PC-3 (cell line): ENCODE measurements at regions not wholly inside any gene's neighbourhood (a gene's known extent, or its start where the extent isn't known, plus 50 kb on each side); places are given as distances from the start of the nearest gene placed in this dataset.

Experiments used
- ATAC-seq: fragments of 200-7000 bp; cut with Tn5 transposase; 2 replicates; pipeline ENCODE4 v1.9.1; 2020; ENCODE audit warnings: mild to moderate bottlenecking, moderate library complexity
- BruUV-seq: library from RNA; stranded (reverse); fragments of 400-500 nt; replicated peaks from 2 replicates; lab custom pipeline; 2021; lab: Mats Ljungman, UMichigan
- CTCF ChIA-PET: fragments of 300-600 bp; sonication (Branson Sonifier 250); formaldehyde crosslinking; loops from one replicate; lab custom pipeline; 2022; ENCODE audit warnings: antibody characterized with exemption; lab: Charles Lee
- POLR2A ChIA-PET: fragments of 300-600 bp; sonication (Branson Sonifier 250); formaldehyde crosslinking; loops from one replicate; lab custom pipeline; 2022; ENCODE audit warnings: antibody characterized with exemption; ENCODE audit not compliant: unreplicated experiment; lab: Charles Lee
- DNase-seq: peaks from one replicate; pipeline ENCODE4 v3.0.0-alpha.2; 2015
- H2AFZ ChIP-seq: fragments of 300-600 bp; sonication (generic); 2 replicates; pipeline ENCODE4 v1.6.0; 2016; ENCODE audit warnings: antibody characterized with exemption, low read length
- H3F3A ChIP-seq: fragments of 300-600 bp; sonication (generic); one replicate; pipeline ENCODE4 v1.6.0; 2017; ENCODE audit warnings: antibody characterized with exemption, low read length, control low read depth, mild to moderate bottlenecking; ENCODE audit not compliant: unreplicated experiment
- H3K27ac ChIP-seq: fragments of 300-600 bp; sonication (generic); 2 replicates; pipeline ENCODE4 v1.5.1; 2016; ENCODE audit warnings: mild to moderate bottlenecking, low read length
- H3K27me3 ChIP-seq: fragments of 300-600 bp; sonication (generic); 2 replicates; pipeline ENCODE4 v1.6.1; 2016; ENCODE audit warnings: low read length, mixed read lengths
- H3K36me3 ChIP-seq: fragments of 300-600 bp; sonication (generic); 2 replicates; pipeline ENCODE4 v1.6.1; 2016; ENCODE audit warnings: low read depth, mixed run types, low read length, mixed read lengths
- H3K4me1 ChIP-seq: fragments of 300-600 bp; sonication (generic); 2 replicates; pipeline ENCODE4 v1.5.1; 2016; ENCODE audit warnings: low read length; ENCODE audit not compliant: insufficient read depth
- H3K4me2 ChIP-seq: fragments of 300-600 bp; sonication (generic); 2 replicates; pipeline ENCODE4 v1.6.0; 2016; ENCODE audit warnings: low read length
- H3K4me3 ChIP-seq: fragments of 300-600 bp; sonication (generic); 2 replicates; pipeline ENCODE4 v1.5.1; 2016; ENCODE audit warnings: mild to moderate bottlenecking, low read length, mixed read lengths
- H3K79me2 ChIP-seq: fragments of 300-600 bp; sonication (generic); 2 replicates; pipeline ENCODE4 v1.6.1; 2017; ENCODE audit warnings: low read length, mixed read lengths
- H3K9ac ChIP-seq: fragments of 300-600 bp; sonication (generic); 2 replicates; pipeline ENCODE4 v1.6.0; 2016; ENCODE audit warnings: mild to moderate bottlenecking, low read length
- H3K9me2 ChIP-seq: fragments of 300-600 bp; sonication (generic); replicated peaks from 2 replicates; pipeline ENCODE4 v1.6.1; 2016; ENCODE audit warnings: mixed run types, low read length, mixed read lengths
- H3K9me3 ChIP-seq: fragments of 300-600 bp; sonication (generic); 2 replicates; pipeline ENCODE4 v1.6.1; 2016; ENCODE audit warnings: low read length, mixed read lengths
- H4K20me1 ChIP-seq: fragments of 300-600 bp; sonication (generic); 2 replicates; pipeline ENCODE4 v1.6.1; 2016; ENCODE audit warnings: low read length, mixed read lengths
- CTCF ChIP-seq: fragments of 300-600 bp; sonication (generic); conservative IDR thresholded peaks from 2 replicates; pipeline ENCODE4 v1.5.1; 2017; ENCODE audit warnings: antibody characterized with exemption, low read depth, mild to moderate bottlenecking, low read length
- EZH2 ChIP-seq: fragments of 300-600 bp; sonication (generic); IDR thresholded peaks from one replicate; pipeline ENCODE4 v1.6.1; 2017; ENCODE audit warnings: antibody characterized with exemption, mild to moderate bottlenecking, low read length; ENCODE audit not compliant: unreplicated experiment
- EZH2phosphoT487 ChIP-seq: fragments of 300-600 bp; sonication (generic); IDR thresholded peaks from 2 replicates; pipeline ENCODE4 v1.6.1; 2018; ENCODE audit warnings: mild to moderate bottlenecking, antibody characterized with exemption, low read length, borderline replicate concordance
- intact Hi-C: fragments of 100-400 bp; cut with micrococcal nuclease; formaldehyde crosslinking; loops from 2 replicates; pipeline ENCODE4 v1.9.0; 2023

- no TSS peak for BruUV-seq
- Histone ChIP-seq H3K36me3 (no peaks in the 10 kb centered on the region), H3K79me2 (no peaks in the 10 kb centered on the region), H4K20me1 (no peaks in the 10 kb centered on the region), H3K9me2 (no peaks in the 10 kb centered on the region), H3K4me3 (no peak overlapping the region), H2AFZ (no peak overlapping the region), H3K27ac (no peak overlapping the region), H3K9me3 (no peaks in the 10 kb centered on the region), H3F3A (no peaks in the 10 kb centered on the region), H3K4me2 (no peak overlapping the region), H3K9ac (no peak overlapping the region), H3K4me1 (no peaks in the 10 kb centered on the region), H3K27me3 (no peaks in the 10 kb centered on the region)
- ATAC-seq = no peak
- DNase-seq = no peak
- intact Hi-C loops = no loop called here
- ChIA-PET POLR2A (no interaction called here), CTCF (no interaction called here)
- TF ChIP-seq EZH2phosphoT487 = no peak
- TF ChIP-seq CTCF = no peak
- TF ChIP-seq EZH2 = no peak
Measured at GRCh38 chr19:31600731-31601295, 251.6 kb upstream of the TSHZ3 start.

- ChIA-PET POLR2A (no interaction called here), CTCF (no interaction called here)
- H3K4me3 ChIP-seq = no peak overlapping the region
- H3K9ac ChIP-seq = no peak overlapping the region
- TF ChIP-seq EZH2 (no peak), EZH2phosphoT487 (no peak), CTCF (no peak)
- no peak overlapping the region for H3K4me2 ChIP-seq
- H3F3A ChIP-seq = no peaks in the 10 kb centered on the region
- no peaks in the 10 kb centered on the region for H4K20me1 ChIP-seq
- no peak overlapping the region for H2AFZ ChIP-seq
- H3K36me3 ChIP-seq = no peaks in the 10 kb centered on the region
- BruUV-seq = no TSS peak
- ATAC-seq = no peak
- no peak overlapping the region for H3K27ac ChIP-seq
- H3K27me3 ChIP-seq = no peaks in the 10 kb centered on the region
- H3K9me3 ChIP-seq = no peaks in the 10 kb centered on the region
- intact Hi-C loops = no loop called here
- H3K79me2 ChIP-seq = no peaks in the 10 kb centered on the region
- H3K9me2 ChIP-seq = no peaks in the 10 kb centered on the region
- H3K4me1 ChIP-seq = no peaks in the 10 kb centered on the region
- no peak for DNase-seq
Measured at GRCh38 chr19:31601855-31602254, 252.6 kb upstream of the TSHZ3 start.

DNA sequence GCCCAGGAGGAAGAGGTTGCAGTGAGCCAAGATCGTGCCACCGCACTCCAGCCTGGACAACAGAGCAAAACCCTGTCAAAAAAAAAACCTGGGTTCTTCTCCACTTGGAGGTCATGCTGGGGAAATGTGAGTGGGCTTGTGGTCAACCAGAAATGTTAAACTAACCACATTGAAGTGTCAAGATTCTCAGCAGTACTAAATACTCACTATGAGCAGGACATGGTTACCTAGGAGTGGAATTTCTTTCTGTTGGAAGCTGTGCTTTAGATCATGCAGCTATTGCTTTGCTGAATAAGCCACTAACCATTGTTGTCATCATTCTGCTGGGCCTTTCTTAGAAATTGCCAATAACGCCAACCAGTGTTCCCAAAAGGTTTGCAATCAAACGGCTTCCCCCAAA, 253.3 kb upstream of the TSHZ3 start:
- BruUV-seq = no TSS peak
- Histone ChIP-seq H3K36me3 (no peaks in the 10 kb centered on the region), H3K9me2 (no peaks in the 10 kb centered on the region), H3K4me2 (no peak overlapping the region), H3K4me1 (no peaks in the 10 kb centered on the region), H3K27me3 (no peaks in the 10 kb centered on the region), H3K4me3 (no peak overlapping the region), H3F3A (no peaks in the 10 kb centered on the region), H3K27ac (no peak overlapping the region), H4K20me1 (no peaks in the 10 kb centered on the region), H3K9ac (no peak overlapping the region), H3K9me3 (no peaks in the 10 kb centered on the region), H2AFZ (no peak overlapping the region), H3K79me2 (no peaks in the 10 kb centered on the region)
- intact Hi-C loops = no loop called here
- ChIA-PET POLR2A (no interaction called here), CTCF (no interaction called here)
- DNase-seq (no peak), ATAC-seq (no peak)
- TF ChIP-seq EZH2phosphoT487 = no peak
- no peak for TF ChIP-seq CTCF
- no peak for TF ChIP-seq EZH2
